Stimulated activated naive B cell treated with anti-CD40 and anti-IgM and Interleukin-4, amounts not matched to agents 10 μg/mL and 1 μg/mL and 100 μg/mL, for 72 hours (primary cell): ENCODE measurements at regions not wholly inside any gene's neighbourhood (a gene's known extent, or its start where the extent isn't known, plus 50 kb on each side); places are given as distances from the start of the nearest gene placed in this dataset.
"Not testable (repeated sequence)": the region's sequence is repeated elsewhere in the genome, so short reads cannot be mapped to it uniquely, and the experiment has no call there.

ENCODE experiments used
- ATAC-seq, 2 donors: fragments of 150-1000 bp; cut with Tn5 transposase; replicated peaks; 2 replicates each; pipeline ENCODE4 v1.10.0; 2021; ENCODE audit warnings: moderate library complexity in 1 of 2
- DNase-seq: peaks from one replicate; pipeline ENCODE4 v3.0.0; 2021
- H3K27ac Mint-ChIP-seq: one replicate; pipeline ENCODE4 v1.8.0; 2022; ENCODE audit warnings: mild to moderate bottlenecking, mixed read lengths
- H3K27me3 Mint-ChIP-seq, 2 donors: one replicate each; pipeline ENCODE4 v1.8.0; 2022; ENCODE audit warnings: mixed read lengths in 2 of 2
- H3K36me3 Mint-ChIP-seq, 2 donors: one replicate each; pipeline ENCODE4 v1.8.0; 2022; ENCODE audit warnings: mixed read lengths in 2 of 2, mild to moderate bottlenecking in 1 of 2
- H3K4me1 Mint-ChIP-seq, 2 donors: one replicate each; pipeline ENCODE4 v1.8.0; 2022; ENCODE audit warnings: mixed read lengths in 2 of 2, mild to moderate bottlenecking in 1 of 2
- H3K4me3 Mint-ChIP-seq, 2 donors: one replicate each; pipeline ENCODE4 v1.8.0; 2022; ENCODE audit warnings: mild to moderate bottlenecking in 2 of 2, mixed read lengths in 2 of 2, moderate library complexity in 1 of 2
- H3K9me3 Mint-ChIP-seq, 2 donors: one replicate each; pipeline ENCODE4 v1.8.0; 2022; ENCODE audit warnings: mixed read lengths in 2 of 2, mild to moderate bottlenecking in 1 of 2

GRCh38 chr1:199533361-199533760 lies 494.1 kb upstream of the NR5A2 start:
- H3K9me3 Mint-ChIP-seq: peaks cover 15 to 23% of the 10 kb centered on the region in 2 donors
- DNase-seq, H3K27me3 Mint-ChIP-seq, ATAC-seq, H3K4me3 Mint-ChIP-seq, H3K4me1 Mint-ChIP-seq, H3K27ac Mint-ChIP-seq: not testable (repeated sequence)
- peaks cover 11 to 15% of the 10 kb centered on the region in 2 donors for H3K36me3 Mint-ChIP-seq

- Mint-ChIP-seq H3K27me3 (no peaks in the 10 kb centered on the region), H3K27ac (no peak overlapping the region), H3K4me1 (peaks cover 11 to 13% of the 10 kb centered on the region in 2 donors), H3K4me3 (no peak overlapping the region), H3K36me3 (no peaks in the 10 kb centered on the region), H3K9me3 (peaks cover 4 to 12% of the 10 kb centered on the region in 2 donors)
- peak; percentile 18 to 23 for ATAC-seq
- DNase-seq: no peak
These were observed 481.7 kb upstream of the NR5A2 start for GRCh38 chr1:199545780-199546179.

GRCh38 chr1:199546323-199546722 lies 481.2 kb upstream of the NR5A2 start:
- Mint-ChIP-seq H3K36me3 (no peaks in the 10 kb centered on the region), H3K27ac (no peak overlapping the region), H3K27me3 (no peaks in the 10 kb centered on the region), H3K4me1 (peaks cover 9 to 11% of the 10 kb centered on the region in 2 donors), H3K4me3 (no peak overlapping the region), H3K9me3 (peaks cover 4 to 12% of the 10 kb centered on the region in 2 donors)
- DNase-seq (no peak), ATAC-seq (peak; percentile 59 to 72)

GRCh38 chr1:199549421-199549820 lies 478.1 kb upstream of the NR5A2 start:
- Mint-ChIP-seq H3K27me3 (no peaks in the 10 kb centered on the region), H3K27ac (no peak overlapping the region), H3K9me3 (peaks cover 0 to 2% of the 10 kb centered on the region in 2 donors), H3K36me3 (no peaks in the 10 kb centered on the region), H3K4me1 (peaks cover 7 to 8% of the 10 kb centered on the region in 2 donors), H3K4me3 (no peak overlapping the region)
- ATAC-seq: no peak
- DNase-seq: no peak

- no peak for DNase-seq
- Mint-ChIP-seq H3K27ac (no peak overlapping the region), H3K27me3 (no peaks in the 10 kb centered on the region), H3K4me1 (peaks cover 7% of the 10 kb centered on the region in 2 donors), H3K4me3 (no peak overlapping the region), H3K36me3 (no peaks in the 10 kb centered on the region), H3K9me3 (peaks cover 0 to 2% of the 10 kb centered on the region in 2 donors)
- ATAC-seq: no peak
These were observed 477.1 kb upstream of the NR5A2 start for GRCh38 chr1:199550199-199551065.

- H3K4me3 Mint-ChIP-seq: no peak overlapping the region
- DNase-seq (peak; percentile 14), ATAC-seq (no peak)
- H3K27me3 Mint-ChIP-seq: no peaks in the 10 kb centered on the region
- peaks cover 0 to 2% of the 10 kb centered on the region in 2 donors for H3K4me1 Mint-ChIP-seq
- no peaks in the 10 kb centered on the region for H3K36me3 Mint-ChIP-seq
- H3K27ac Mint-ChIP-seq: no peak overlapping the region
- no peaks in the 10 kb centered on the region for H3K9me3 Mint-ChIP-seq
These were observed 475.4 kb upstream of the NR5A2 start for GRCh38 chr1:199551967-199552565.

- H3K4me1 Mint-ChIP-seq: peaks cover 0 to 2% of the 10 kb centered on the region in 2 donors
- no peaks in the 10 kb centered on the region for H3K27me3 Mint-ChIP-seq
- H3K9me3 Mint-ChIP-seq: no peaks in the 10 kb centered on the region
- no peak overlapping the region for H3K4me3 Mint-ChIP-seq
- no peak for ATAC-seq
- no peaks in the 10 kb centered on the region for H3K36me3 Mint-ChIP-seq
- DNase-seq: no peak
- H3K27ac Mint-ChIP-seq: no peak overlapping the region
These were observed 474.4 kb upstream of the NR5A2 start for GRCh38 chr1:199553104-199553503.

- Mint-ChIP-seq H3K9me3 (no peaks in the 10 kb centered on the region), H3K4me3 (no peak overlapping the region), H3K27me3 (peaks cover 0 to 4% of the 10 kb centered on the region in 2 donors), H3K36me3 (no peaks in the 10 kb centered on the region), H3K4me1 (no peaks in the 10 kb centered on the region), H3K27ac (no peak overlapping the region)
- ATAC-seq: no peak
- no peak for DNase-seq
These were observed 466.2 kb upstream of the NR5A2 start for GRCh38 chr1:199561334-199561733.

- Mint-ChIP-seq H3K4me1 (peaks cover 5 to 29% of the 10 kb centered on the region in 2 donors), H3K9me3 (no peaks in the 10 kb centered on the region), H3K36me3 (no peaks in the 10 kb centered on the region)
These were observed 454.5 kb upstream of the NR5A2 start for GRCh38 chr1:199573047-199573446.

GRCh38 chr1:199574950-199575349 lies 452.6 kb upstream of the NR5A2 start:
- H3K27ac Mint-ChIP-seq: no peak overlapping the region
- ATAC-seq (no peak), DNase-seq (no peak)
- H3K9me3 Mint-ChIP-seq: no peaks in the 10 kb centered on the region
- H3K36me3 Mint-ChIP-seq: no peaks in the 10 kb centered on the region
- peaks cover 2 to 17% of the 10 kb centered on the region in 2 donors for H3K4me1 Mint-ChIP-seq
- no peak overlapping the region for H3K4me3 Mint-ChIP-seq
- H3K27me3 Mint-ChIP-seq: peaks cover 0 to 4% of the 10 kb centered on the region in 2 donors

More at GRCh38 chr1:199573047-199573446, 454.5 kb upstream of the NR5A2 start:
- H3K27ac Mint-ChIP-seq: no peak overlapping the region
- H3K4me3 Mint-ChIP-seq: no peak overlapping the region
- no peak for DNase-seq
- no peak for ATAC-seq
- H3K27me3 Mint-ChIP-seq: peaks cover 0 to 4% of the 10 kb centered on the region in 2 donors

- H3K27ac Mint-ChIP-seq: no peak overlapping the region
- DNase-seq: no peak
- H3K9me3 Mint-ChIP-seq: peaks cover 0 to 5% of the 10 kb centered on the region in 2 donors
- no peaks in the 10 kb centered on the region for H3K4me1 Mint-ChIP-seq
- no peak overlapping the region for H3K4me3 Mint-ChIP-seq
- no peaks in the 10 kb centered on the region for H3K36me3 Mint-ChIP-seq
- H3K27me3 Mint-ChIP-seq: peaks cover 0 to 4% of the 10 kb centered on the region in 2 donors
- no peak for ATAC-seq
These were observed 447.2 kb upstream of the NR5A2 start for GRCh38 chr1:199580300-199580699.

GRCh38 chr1:199585392-199585791 lies 442.1 kb upstream of the NR5A2 start:
- Mint-ChIP-seq H3K9me3 (peaks cover 0 to 5% of the 10 kb centered on the region in 2 donors), H3K4me1 (peaks cover 3 to 4% of the 10 kb centered on the region in 2 donors), H3K36me3 (no peaks in the 10 kb centered on the region), H3K27ac (no peak overlapping the region), H3K27me3 (peaks cover 0 to under 1% of the 10 kb centered on the region in 2 donors), H3K4me3 (no peak overlapping the region)
- no peak for DNase-seq
- no peak for ATAC-seq

- peaks cover 3 to 7% of the 10 kb centered on the region in 2 donors for H3K27me3 Mint-ChIP-seq
- H3K4me3 Mint-ChIP-seq: no peak overlapping the region
- no peaks in the 10 kb centered on the region for H3K36me3 Mint-ChIP-seq
- no peaks in the 10 kb centered on the region for H3K9me3 Mint-ChIP-seq
- DNase-seq (no peak), ATAC-seq (peak; percentile 47 to 57)
- H3K27ac Mint-ChIP-seq: no peak overlapping the region
- peaks cover 8 to 11% of the 10 kb centered on the region in 2 donors for H3K4me1 Mint-ChIP-seq
These were observed 436.8 kb upstream of the NR5A2 start for GRCh38 chr1:199590708-199591107.

- Mint-ChIP-seq H3K27me3 (peaks cover 4 to 7% of the 10 kb centered on the region in 2 donors), H3K4me3 (no peak overlapping the region), H3K4me1 (peaks cover 8 to 11% of the 10 kb centered on the region in 2 donors), H3K9me3 (no peaks in the 10 kb centered on the region), H3K36me3 (no peaks in the 10 kb centered on the region), H3K27ac (no peak overlapping the region)
- DNase-seq (no peak), ATAC-seq (no peak)
These were observed 436.0 kb upstream of the NR5A2 start for GRCh38 chr1:199591468-199591867.

- ATAC-seq: no peak
- no peaks in the 10 kb centered on the region for H3K9me3 Mint-ChIP-seq
- no peaks in the 10 kb centered on the region for H3K36me3 Mint-ChIP-seq
- H3K4me1 Mint-ChIP-seq: peaks cover 8 to 11% of the 10 kb centered on the region in 2 donors
- H3K27ac Mint-ChIP-seq: no peak overlapping the region
- DNase-seq: no peak
- H3K27me3 Mint-ChIP-seq: peaks cover 15 to 22% of the 10 kb centered on the region in 2 donors
- H3K4me3 Mint-ChIP-seq: no peak overlapping the region
These were observed 434.0 kb upstream of the NR5A2 start for GRCh38 chr1:199593475-199593874.
